ENCODE measurements at regions not wholly inside any gene's neighbourhood (a gene's known extent, or its start where the extent isn't known, plus 50 kb on each side); places are given as distances from the start of the nearest gene placed in this dataset.

DNA sequence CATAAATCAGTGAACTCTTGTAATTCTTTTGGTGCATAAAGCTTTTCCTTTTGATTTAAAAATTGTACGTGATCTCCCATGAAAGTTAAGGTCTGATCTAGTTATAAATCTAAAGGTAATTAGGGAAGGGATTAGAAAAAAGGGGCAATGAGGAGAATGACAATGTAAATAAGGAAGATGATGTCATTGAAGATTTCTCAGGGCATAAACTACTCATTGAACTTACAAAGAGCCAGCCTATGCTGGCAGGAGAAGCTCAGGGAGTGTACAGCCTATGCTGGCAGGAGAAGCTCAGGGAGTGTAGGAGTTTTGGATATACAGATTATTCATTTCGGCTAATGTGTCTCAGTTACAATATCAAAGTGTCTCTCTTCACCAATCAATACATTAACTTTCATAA, 1533.5 kb upstream of the ADGRL3 start:
- TF ChIP-seq, protein P1, sequence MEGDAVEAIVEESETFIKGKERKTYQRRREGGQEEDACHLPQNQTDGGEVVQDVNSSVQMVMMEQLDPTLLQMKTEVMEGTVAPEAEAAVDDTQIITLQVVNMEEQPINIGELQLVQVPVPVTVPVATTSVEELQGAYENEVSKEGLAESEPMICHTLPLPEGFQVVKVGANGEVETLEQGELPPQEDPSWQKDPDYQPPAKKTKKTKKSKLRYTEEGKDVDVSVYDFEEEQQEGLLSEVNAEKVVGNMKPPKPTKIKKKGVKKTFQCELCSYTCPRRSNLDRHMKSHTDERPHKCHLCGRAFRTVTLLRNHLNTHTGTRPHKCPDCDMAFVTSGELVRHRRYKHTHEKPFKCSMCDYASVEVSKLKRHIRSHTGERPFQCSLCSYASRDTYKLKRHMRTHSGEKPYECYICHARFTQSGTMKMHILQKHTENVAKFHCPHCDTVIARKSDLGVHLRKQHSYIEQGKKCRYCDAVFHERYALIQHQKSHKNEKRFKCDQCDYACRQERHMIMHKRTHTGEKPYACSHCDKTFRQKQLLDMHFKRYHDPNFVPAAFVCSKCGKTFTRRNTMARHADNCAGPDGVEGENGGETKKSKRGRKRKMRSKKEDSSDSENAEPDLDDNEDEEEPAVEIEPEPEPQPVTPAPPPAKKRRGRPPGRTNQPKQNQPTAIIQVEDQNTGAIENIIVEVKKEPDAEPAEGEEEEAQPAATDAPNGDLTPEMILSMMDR (IDR thresholded peaks at IDR 0.05), result no peak
- TF ChIP-seq POLR2A (IDR thresholded peaks at IDR 0.05), result no peak

Data from heart left ventricle (tissue), 13 donors.